PFSK-1 (cell line): ENCODE measurements at regions not wholly inside any gene's neighbourhood (a gene's known extent, or its start where the extent isn't known, plus 50 kb on each side); places are given as distances from the start of the nearest gene placed in this dataset.

Experiments used
- POLR2AphosphoS5 ChIP-seq: IDR thresholded peaks from 2 replicates; pipeline ENCODE4 v1.6.1; 2012; ENCODE audit warnings: low read depth, mild to moderate bottlenecking, control low read depth, low read length, moderate library complexity
- TF ChIP-seq, protein P1 (sequence below), 2 experiments: IDR thresholded peaks; 2 replicates each; pipeline versions ENCODE4 v1.6.1 to v1.8.0; 2011 to 2012; ENCODE audit warnings: low read depth in 2 of 2, low read length in 2 of 2, control low read depth in 1 of 2, inconsistent platforms in 1 of 2, mild to moderate bottlenecking in 1 of 2, moderate library complexity in 1 of 2; ENCODE audit not compliant: insufficient read depth in 1 of 2

DNA sequence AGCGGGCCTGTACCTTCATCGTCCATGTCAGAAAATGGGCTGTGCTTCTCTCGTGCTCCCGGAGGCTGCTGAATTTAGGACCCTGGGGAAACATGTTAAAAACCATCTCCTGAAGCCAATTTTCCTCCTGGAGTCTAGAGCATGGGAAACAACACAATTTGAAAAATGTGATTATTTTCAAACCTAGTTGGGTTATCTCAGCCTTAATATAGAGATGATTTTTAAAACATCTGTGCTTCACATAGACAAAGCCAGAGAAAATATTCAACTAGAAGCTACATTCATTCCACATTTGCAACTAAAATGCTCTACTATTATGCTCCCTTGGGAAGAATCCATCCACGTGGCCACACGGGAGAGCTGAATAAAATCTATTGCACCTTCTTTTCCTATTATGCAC, 225.9 kb upstream of the TMEM72 start:
- TF ChIP-seq POLR2AphosphoS5: no peak
- TF ChIP-seq, protein P1, sequence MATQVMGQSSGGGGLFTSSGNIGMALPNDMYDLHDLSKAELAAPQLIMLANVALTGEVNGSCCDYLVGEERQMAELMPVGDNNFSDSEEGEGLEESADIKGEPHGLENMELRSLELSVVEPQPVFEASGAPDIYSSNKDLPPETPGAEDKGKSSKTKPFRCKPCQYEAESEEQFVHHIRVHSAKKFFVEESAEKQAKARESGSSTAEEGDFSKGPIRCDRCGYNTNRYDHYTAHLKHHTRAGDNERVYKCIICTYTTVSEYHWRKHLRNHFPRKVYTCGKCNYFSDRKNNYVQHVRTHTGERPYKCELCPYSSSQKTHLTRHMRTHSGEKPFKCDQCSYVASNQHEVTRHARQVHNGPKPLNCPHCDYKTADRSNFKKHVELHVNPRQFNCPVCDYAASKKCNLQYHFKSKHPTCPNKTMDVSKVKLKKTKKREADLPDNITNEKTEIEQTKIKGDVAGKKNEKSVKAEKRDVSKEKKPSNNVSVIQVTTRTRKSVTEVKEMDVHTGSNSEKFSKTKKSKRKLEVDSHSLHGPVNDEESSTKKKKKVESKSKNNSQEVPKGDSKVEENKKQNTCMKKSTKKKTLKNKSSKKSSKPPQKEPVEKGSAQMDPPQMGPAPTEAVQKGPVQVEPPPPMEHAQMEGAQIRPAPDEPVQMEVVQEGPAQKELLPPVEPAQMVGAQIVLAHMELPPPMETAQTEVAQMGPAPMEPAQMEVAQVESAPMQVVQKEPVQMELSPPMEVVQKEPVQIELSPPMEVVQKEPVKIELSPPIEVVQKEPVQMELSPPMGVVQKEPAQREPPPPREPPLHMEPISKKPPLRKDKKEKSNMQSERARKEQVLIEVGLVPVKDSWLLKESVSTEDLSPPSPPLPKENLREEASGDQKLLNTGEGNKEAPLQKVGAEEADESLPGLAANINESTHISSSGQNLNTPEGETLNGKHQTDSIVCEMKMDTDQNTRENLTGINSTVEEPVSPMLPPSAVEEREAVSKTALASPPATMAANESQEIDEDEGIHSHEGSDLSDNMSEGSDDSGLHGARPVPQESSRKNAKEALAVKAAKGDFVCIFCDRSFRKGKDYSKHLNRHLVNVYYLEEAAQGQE (IDR thresholded peaks at IDR 0.05; ENCODE audit: insufficient read depth in 1 of 2, low read depth in 2 of 2, low read length in 2 of 2): no peak
